HG03045 (cell line): ENCODE measurements at regions not wholly inside any gene's neighbourhood (a gene's known extent, or its start where the extent isn't known, plus 50 kb on each side); places are given as distances from the start of the nearest gene placed in this dataset.

Experiments used
- ATAC-seq: cut with Tn5 transposase; IDR thresholded peaks from one replicate; pipeline ENCODE4 v1.9.1; 2021; ENCODE audit warnings: mild to moderate bottlenecking, moderate library complexity; ENCODE audit not compliant: unreplicated experiment

GRCh38 chr1:96632045-96632664 lies 89.4 kb upstream of the PTBP2 start:
- no peak for ATAC-seq

- no peak for ATAC-seq
These were observed 87.9 kb upstream of the PTBP2 start for GRCh38 chr1:96633695-96634094.

GRCh38 chr1:96634883-96635282 lies 86.7 kb upstream of the PTBP2 start:
- ATAC-seq, result no peak

GRCh38 chr1:96641282-96641681 lies 80.3 kb upstream of the PTBP2 start:
- ATAC-seq, result no peak

GRCh38 chr1:96643519-96643918 lies 78.1 kb upstream of the PTBP2 start:
- ATAC-seq, result no peak

GRCh38 chr1:96649301-96649700 lies 72.3 kb upstream of the PTBP2 start:
- ATAC-seq, result no peak

GRCh38 chr1:96651517-96651916 lies 70.1 kb upstream of the PTBP2 start:
- no peak for ATAC-seq

DNA sequence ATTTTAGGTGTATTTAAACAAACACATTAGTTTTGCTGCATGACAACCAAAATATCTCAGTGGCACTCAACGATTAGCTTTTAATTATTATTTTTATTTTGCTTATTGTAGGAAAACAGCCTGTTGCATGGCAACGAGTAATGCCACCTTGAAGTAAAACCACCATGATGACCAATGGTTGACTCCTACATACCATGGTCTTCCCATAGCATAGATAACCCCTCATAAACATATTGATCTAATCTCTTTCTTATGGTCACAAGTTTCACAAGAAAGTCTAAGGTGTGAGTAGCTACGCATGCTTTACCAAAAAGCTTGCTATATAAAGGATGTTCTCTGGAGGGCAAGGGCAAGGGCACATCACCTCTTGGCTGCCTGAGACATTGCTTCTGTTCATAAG lies 61.5 kb upstream of the PTBP2 start:
- no peak for ATAC-seq

GRCh38 chr1:96660503-96660902 lies 61.1 kb upstream of the PTBP2 start:
- ATAC-seq, result no peak
